Sigmoid colon (tissue), 4 donors: ENCODE measurements at regions not wholly inside any gene's neighbourhood (a gene's known extent, or its start where the extent isn't known, plus 50 kb on each side); places are given as distances from the start of the nearest gene placed in this dataset.

Experiments used
- POLR2A ChIP-seq, 2 donors: fragments of 450-650 bp; IDR thresholded peaks; one replicate each; pipeline ENCODE4 v1.6.1; 2016; ENCODE audit warnings: antibody characterized with exemption in 2 of 2, mild to moderate bottlenecking in 2 of 2, moderate library complexity in 2 of 2
- POLR2AphosphoS5 ChIP-seq, 4 donors: sonication (generic); formaldehyde crosslinking; IDR thresholded peaks; one replicate each; pipeline ENCODE4 v1.6.1; 2017; ENCODE audit warnings: antibody characterized with exemption in 4 of 4
- TF ChIP-seq, protein P1 (sequence below), 4 experiments: fragments of 450-650 bp in 3 of 4; fragments of 200-600 bp in 1 of 4; IDR thresholded peaks; one replicate each; pipeline ENCODE4 v1.5.1; 2016 to 2019; ENCODE audit warnings: antibody characterized with exemption in 4 of 4, mild to moderate bottlenecking in 3 of 4, moderate library complexity in 2 of 4

DNA sequence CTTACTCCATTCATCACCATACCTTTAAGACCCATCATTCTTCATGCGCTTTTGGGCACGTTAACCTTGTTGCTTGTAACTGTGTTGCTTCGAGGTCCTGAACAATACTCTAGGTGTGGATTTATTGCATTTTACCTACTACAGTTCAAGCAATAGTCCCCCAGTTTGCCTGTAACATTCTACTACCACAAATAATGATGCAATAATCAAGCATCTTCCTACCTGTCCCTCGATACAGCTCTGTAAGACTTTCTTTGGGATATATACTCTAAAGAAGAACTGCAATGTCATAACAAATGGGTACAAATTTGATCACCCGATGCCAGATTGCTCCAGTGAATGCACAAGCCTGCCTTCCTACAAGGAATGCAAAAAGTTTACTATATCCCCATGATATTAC lies 1342.6 kb upstream of the GJE1 start:
- TF ChIP-seq POLR2AphosphoS5 (IDR thresholded peaks at IDR 0.05) (no peak), POLR2A (IDR thresholded peaks at IDR 0.05) (no peak)
- TF ChIP-seq, protein P1, sequence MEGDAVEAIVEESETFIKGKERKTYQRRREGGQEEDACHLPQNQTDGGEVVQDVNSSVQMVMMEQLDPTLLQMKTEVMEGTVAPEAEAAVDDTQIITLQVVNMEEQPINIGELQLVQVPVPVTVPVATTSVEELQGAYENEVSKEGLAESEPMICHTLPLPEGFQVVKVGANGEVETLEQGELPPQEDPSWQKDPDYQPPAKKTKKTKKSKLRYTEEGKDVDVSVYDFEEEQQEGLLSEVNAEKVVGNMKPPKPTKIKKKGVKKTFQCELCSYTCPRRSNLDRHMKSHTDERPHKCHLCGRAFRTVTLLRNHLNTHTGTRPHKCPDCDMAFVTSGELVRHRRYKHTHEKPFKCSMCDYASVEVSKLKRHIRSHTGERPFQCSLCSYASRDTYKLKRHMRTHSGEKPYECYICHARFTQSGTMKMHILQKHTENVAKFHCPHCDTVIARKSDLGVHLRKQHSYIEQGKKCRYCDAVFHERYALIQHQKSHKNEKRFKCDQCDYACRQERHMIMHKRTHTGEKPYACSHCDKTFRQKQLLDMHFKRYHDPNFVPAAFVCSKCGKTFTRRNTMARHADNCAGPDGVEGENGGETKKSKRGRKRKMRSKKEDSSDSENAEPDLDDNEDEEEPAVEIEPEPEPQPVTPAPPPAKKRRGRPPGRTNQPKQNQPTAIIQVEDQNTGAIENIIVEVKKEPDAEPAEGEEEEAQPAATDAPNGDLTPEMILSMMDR (IDR thresholded peaks at IDR 0.05): no peak
